ENCODE measurements at regions not wholly inside any gene's neighbourhood (a gene's known extent, or its start where the extent isn't known, plus 50 kb on each side); places are given as distances from the start of the nearest gene placed in this dataset.

DNA sequence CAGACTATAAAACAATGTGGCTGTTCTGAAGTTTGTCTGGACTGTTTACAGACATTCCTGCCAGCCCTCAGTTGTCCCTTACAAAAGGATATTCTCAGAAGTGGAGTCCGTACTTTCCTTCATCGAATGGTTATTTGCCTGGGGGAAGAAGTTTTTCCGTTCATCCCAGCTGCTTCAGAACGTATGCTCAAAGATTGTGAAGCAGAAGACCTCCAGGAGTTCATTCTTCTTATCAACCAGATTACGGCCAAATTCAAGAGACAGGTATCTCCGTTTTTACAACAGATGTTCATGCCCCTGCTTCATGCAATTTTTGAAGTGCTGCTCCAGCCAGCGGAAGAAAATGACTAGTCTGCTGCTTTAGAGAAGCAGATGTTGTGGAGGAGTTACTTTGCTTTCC, 174.3 kb upstream of the NUPR2 start:
- TF ChIP-seq CTCF (conservative IDR thresholded peaks at IDR 0.05) (no peak), EZH2 (IDR thresholded peaks at IDR 0.05; ENCODE audit: low read depth) (no peak)

All from PC-9 (cell line).